C4-2B (cell line): ENCODE measurements at regions not wholly inside any gene's neighbourhood (a gene's known extent, or its start where the extent isn't known, plus 50 kb on each side); places are given as distances from the start of the nearest gene placed in this dataset.

Source experiments
- H3K27ac ChIP-seq: fragments of 450-650 bp; 2 replicates; pipeline ENCODE4 v1.5.1; 2017
- ZFX ChIP-seq: fragments of 450-650 bp; IDR thresholded peaks from 2 replicates; pipeline ENCODE4 v1.6.1; 2017
- TF ChIP-seq, protein P1 (sequence below): fragments of 450-650 bp; conservative IDR thresholded peaks from 2 replicates; pipeline ENCODE4 v1.5.1; 2017; ENCODE audit warnings: mild to moderate bottlenecking

DNA sequence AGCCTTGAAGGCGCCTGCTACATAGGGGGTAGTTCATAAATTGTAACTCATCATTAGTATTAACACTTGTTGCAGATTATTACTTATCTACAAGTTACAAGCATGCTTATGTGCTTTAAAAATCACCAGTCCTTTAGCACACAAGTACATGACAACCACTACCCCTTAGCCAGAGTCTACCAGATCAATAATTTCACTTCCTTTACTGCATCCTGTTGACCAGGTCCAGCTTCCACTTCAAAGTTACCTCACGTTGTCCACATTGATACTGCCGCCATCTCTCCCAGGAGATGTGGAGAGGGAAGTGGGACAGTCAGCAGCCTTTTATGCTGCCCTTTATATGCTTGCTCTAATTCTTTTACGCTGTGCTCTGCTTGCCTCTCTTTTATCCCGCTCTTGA lies 231.3 kb upstream of the CXXC4 start:
- TF ChIP-seq, protein P1, sequence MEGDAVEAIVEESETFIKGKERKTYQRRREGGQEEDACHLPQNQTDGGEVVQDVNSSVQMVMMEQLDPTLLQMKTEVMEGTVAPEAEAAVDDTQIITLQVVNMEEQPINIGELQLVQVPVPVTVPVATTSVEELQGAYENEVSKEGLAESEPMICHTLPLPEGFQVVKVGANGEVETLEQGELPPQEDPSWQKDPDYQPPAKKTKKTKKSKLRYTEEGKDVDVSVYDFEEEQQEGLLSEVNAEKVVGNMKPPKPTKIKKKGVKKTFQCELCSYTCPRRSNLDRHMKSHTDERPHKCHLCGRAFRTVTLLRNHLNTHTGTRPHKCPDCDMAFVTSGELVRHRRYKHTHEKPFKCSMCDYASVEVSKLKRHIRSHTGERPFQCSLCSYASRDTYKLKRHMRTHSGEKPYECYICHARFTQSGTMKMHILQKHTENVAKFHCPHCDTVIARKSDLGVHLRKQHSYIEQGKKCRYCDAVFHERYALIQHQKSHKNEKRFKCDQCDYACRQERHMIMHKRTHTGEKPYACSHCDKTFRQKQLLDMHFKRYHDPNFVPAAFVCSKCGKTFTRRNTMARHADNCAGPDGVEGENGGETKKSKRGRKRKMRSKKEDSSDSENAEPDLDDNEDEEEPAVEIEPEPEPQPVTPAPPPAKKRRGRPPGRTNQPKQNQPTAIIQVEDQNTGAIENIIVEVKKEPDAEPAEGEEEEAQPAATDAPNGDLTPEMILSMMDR: no peak
- TF ChIP-seq ZFX: no peak
- H3K27ac ChIP-seq: no peak overlapping the region

DNA sequence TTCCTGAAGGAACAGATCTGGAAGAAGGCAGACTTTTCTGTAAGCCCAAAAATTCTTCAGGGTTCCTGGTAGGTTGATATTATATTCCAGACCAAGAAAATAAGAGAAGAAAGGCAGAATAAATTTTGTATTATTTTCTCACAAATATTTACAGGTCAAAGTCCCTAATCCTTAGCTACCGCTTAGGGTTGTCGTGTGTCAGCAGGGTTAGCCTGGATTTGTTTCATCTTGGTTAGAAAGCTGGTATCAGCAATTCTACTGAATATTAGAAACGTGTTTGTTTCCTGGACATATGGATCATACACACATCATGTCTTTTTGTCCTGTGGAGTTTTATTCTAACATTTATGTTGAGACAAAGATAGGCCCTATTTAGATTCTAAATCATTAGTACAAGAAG lies 232.9 kb upstream of the CXXC4 start:
- TF ChIP-seq, protein P1: no peak
- TF ChIP-seq ZFX: no peak
- H3K27ac ChIP-seq: no peak overlapping the region

DNA sequence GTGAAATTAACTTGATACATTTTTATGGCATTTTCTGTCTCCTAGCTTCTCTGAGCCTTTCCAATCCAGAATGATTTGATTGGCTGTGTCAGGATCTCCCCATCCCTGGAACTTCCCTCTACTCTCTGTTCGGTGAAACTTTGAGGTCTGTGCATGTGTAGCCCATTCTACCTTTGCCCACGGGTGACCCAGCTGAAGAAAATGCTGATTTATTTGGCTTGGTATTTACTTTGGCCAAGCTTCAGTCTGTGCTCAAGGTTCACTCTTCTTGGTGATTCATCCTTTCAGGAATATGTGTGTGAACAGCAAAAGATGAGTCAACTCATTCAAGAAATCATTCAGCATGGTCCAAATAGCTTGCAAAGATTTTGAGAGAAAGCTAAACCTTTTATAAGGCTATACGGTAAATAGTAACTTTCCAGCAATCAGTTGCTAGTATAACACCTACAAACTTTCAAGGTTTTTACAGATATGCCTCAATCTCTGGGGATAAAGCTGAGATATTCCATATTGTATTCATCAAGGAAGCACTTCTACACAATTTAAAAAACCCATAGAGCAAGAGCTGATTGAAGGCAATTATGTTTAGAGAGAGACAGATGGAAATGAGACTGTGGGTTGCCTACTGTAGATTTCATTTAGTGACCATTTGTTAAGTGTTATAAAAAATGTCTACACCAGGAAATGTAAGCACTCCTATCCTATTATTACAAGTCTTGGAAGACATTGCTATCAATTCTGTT lies 233.9 kb upstream of the CXXC4 start:
- no peak overlapping the region for H3K27ac ChIP-seq
- TF ChIP-seq ZFX: no peak
- TF ChIP-seq, protein P1: no peak

DNA sequence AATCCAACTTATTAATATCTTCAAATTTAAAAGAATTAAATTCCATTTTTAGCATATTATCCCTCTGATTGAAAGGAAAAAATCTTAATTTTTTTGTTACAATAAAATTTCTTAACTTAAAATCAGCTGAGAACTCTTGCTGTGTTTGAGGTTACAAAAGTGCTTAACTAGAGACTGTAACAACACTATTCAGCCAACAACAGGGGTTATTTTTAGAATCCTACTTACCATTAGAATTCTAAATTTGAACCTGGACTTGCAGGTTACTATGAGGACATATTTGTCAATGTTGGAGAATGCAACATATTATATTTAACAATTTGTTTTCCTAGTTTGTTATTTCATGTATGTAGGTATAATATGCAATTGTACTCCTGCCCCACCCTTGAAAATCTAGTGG lies 238.1 kb upstream of the CXXC4 start:
- TF ChIP-seq, protein P1: no peak
- no peak for TF ChIP-seq ZFX
- H3K27ac ChIP-seq: no peak overlapping the region

DNA sequence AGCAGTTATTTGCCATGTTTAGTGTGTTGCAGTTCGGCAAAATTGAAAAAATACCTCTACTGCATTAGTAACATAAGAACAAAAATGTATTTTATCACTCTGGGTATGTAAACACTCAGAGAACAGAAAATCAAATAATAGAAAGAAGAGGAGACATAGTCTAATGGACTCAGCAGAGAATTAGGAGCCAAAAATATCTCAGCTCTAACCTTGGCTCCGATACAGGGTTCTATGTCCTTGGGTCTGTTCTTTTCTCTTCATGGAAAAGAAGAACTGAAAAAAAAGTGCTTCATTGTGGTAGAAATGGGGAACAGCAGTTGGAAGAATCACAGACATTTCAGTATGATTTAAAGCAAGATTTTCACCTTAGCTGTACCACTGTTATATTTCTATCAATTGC lies 240.5 kb upstream of the CXXC4 start:
- no peak overlapping the region for H3K27ac ChIP-seq
- TF ChIP-seq ZFX: no peak
- TF ChIP-seq, protein P1: no peak

DNA sequence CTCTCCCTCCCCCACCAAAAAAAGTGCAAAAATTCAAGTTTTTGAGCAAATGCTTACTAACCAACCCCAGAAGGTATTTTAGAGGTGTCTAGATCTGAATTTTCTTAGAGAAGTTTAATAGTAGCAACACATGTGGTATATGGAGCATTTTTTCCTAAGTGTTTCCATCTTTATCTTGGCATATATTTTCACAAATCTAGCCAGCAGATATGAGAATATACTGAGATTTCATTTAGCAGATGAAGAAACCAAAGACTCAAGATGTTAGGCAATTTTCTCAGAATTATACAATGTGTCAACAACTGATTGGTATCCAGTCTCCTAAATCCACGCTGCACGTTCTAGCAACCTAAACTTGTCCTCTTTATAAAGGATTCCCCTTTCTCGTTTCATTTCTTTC lies 245.5 kb upstream of the CXXC4 start:
- TF ChIP-seq, protein P1: no peak
- TF ChIP-seq ZFX: no peak
- H3K27ac ChIP-seq: no peak overlapping the region

DNA sequence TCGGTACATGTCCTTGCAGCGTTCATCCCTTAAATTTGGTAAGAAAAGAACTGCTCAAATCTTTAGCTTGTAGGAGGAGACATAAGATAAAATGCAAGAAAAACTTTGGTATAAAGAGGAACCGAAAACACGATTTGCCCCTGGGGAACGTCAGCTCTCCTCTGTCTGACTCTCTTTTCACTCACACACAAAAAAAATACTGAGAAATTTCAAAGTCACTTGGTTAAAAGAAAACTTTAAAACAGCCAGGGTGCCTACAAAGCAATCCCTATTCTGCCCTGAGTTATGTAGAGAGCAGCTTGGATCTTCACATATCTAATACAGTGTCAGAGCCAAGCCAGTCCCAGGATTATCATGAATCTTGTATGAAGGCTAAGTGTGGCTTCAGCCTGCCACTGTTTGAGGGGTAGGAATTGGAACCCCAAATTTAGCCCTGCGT lies 248.5 kb upstream of the CXXC4 start:
- H3K27ac ChIP-seq: no peak overlapping the region

More for the DNA sequence above, 248.5 kb upstream of the CXXC4 start:
- TF ChIP-seq, protein P1: no peak
- TF ChIP-seq ZFX: no peak
